Keratinocyte (primary cell): ENCODE measurements at regions not wholly inside any gene's neighbourhood (a gene's known extent, or its start where the extent isn't known, plus 50 kb on each side); places are given as distances from the start of the nearest gene placed in this dataset.

Experiments
- DNase-seq: peaks from one replicate; pipeline ENCODE4 v3.0.0-alpha.2; 2011; ENCODE audit warnings: low read depth, missing footprints, low spot score
- FAIRE-seq: peaks from 2 replicates; lab custom pipeline; 2011; peaks lifted over from hg19 to GRCh38; lab: Jason Lieb, UNC
- H2AFZ ChIP-seq: 2 replicates; pipeline ENCODE4 v1.6.0; 2012; ENCODE audit warnings: low read length, control low read depth, inconsistent platforms; ENCODE audit not compliant: control insufficient read depth
- H3K27ac ChIP-seq: 2 replicates; pipeline ENCODE4 v1.5.1; 2011; ENCODE audit warnings: low read length; ENCODE audit not compliant: control insufficient read depth, insufficient read depth
- H3K27me3 ChIP-seq: 3 replicates; pipeline ENCODE4 v1.6.0; 2011; ENCODE audit warnings: low read length; ENCODE audit not compliant: control insufficient read depth, insufficient read depth; ENCODE audit errors: extremely low read depth
- H3K36me3 ChIP-seq, 2 experiments: 2 replicates in 1 of 2; 3 replicates in 1 of 2; pipeline ENCODE4 v1.5.1; 2011; ENCODE audit warnings: low read length in 2 of 2, mild to moderate bottlenecking in 1 of 2; ENCODE audit not compliant: control insufficient read depth in 2 of 2, insufficient read depth in 2 of 2; ENCODE audit errors: extremely low read depth in 1 of 2
- H3K4me1 ChIP-seq: 3 replicates; pipeline ENCODE4 v1.5.1; 2011; ENCODE audit warnings: low read length; ENCODE audit not compliant: control insufficient read depth, insufficient read depth; ENCODE audit errors: extremely low read depth
- H3K4me2 ChIP-seq: 3 replicates; pipeline ENCODE4 v1.6.0; 2011; ENCODE audit warnings: low read depth, low read length; ENCODE audit not compliant: control insufficient read depth, insufficient read depth; ENCODE audit errors: extremely low read depth
- H3K4me3 ChIP-seq, 3 experiments: fragments of 200-600 bp in 1 of 3; sonication (generic) in 1 of 3; 2 replicates in 2 of 3; 3 replicates in 1 of 3; pipeline ENCODE4 v1.5.1; 2011 to 2016; ENCODE audit warnings: low read length in 3 of 3, mild to moderate bottlenecking in 3 of 3, control low read depth in 2 of 3, inconsistent platforms in 1 of 3, low read depth in 1 of 3, mixed read lengths in 1 of 3, mixed run types in 1 of 3, moderate library complexity in 1 of 3; ENCODE audit not compliant: control insufficient read depth in 2 of 3, insufficient read depth in 2 of 3; ENCODE audit errors: extremely low read depth in 1 of 3
- H3K79me2 ChIP-seq: 2 replicates; pipeline ENCODE4 v1.6.0; 2012; ENCODE audit warnings: low read length; ENCODE audit not compliant: control insufficient read depth, insufficient read depth
- H3K9ac ChIP-seq: 3 replicates; pipeline ENCODE4 v1.6.0; 2011; ENCODE audit warnings: low read length; ENCODE audit not compliant: control insufficient read depth, insufficient read depth; ENCODE audit errors: extremely low read depth
- H3K9me1 ChIP-seq: 3 replicates; pipeline ENCODE4 v1.6.0; 2011; ENCODE audit warnings: low read length; ENCODE audit not compliant: control insufficient read depth, insufficient read depth; ENCODE audit errors: extremely low read depth
- H3K9me3 ChIP-seq: 2 replicates; pipeline ENCODE4 v1.5.1; 2012; ENCODE audit warnings: low read depth, low read length; ENCODE audit not compliant: control insufficient read depth
- H4K20me1 ChIP-seq: 3 replicates; pipeline ENCODE4 v1.6.0; 2011; ENCODE audit warnings: low read length; ENCODE audit not compliant: control insufficient read depth, insufficient read depth; ENCODE audit errors: extremely low read depth
- EZH2 ChIP-seq: IDR thresholded peaks from one replicate; pipeline ENCODE4 v1.6.1; 2012; ENCODE audit warnings: inconsistent platforms, mild to moderate bottlenecking, low read length, moderate library complexity
- dilution Hi-C: fragments of 300-500 bp; cut with MboI; formaldehyde crosslinking; loops from one replicate; pipeline ENCODE4 v1.7.0; 2020; ENCODE audit warnings: low sequenced_read_pairs; ENCODE audit not compliant: extremely low pct_ligation_motif_present
- TF ChIP-seq, protein P1 (sequence below), 3 experiments: IDR thresholded peaks in 1 of 3; conservative IDR thresholded peaks in 1 of 3; optimal IDR thresholded peaks in 1 of 3; 2 replicates in 2 of 3; 3 replicates in 1 of 3; pipeline versions ENCODE3 to v1.5.1; 2011; ENCODE audit warnings: low read length in 3 of 3, mild to moderate bottlenecking in 3 of 3, moderate library complexity in 2 of 3, control low read depth in 1 of 3, inconsistent platforms in 1 of 3; ENCODE audit not compliant: insufficient read depth in 2 of 3; ENCODE audit errors: extremely low read depth in 1 of 3

DNA sequence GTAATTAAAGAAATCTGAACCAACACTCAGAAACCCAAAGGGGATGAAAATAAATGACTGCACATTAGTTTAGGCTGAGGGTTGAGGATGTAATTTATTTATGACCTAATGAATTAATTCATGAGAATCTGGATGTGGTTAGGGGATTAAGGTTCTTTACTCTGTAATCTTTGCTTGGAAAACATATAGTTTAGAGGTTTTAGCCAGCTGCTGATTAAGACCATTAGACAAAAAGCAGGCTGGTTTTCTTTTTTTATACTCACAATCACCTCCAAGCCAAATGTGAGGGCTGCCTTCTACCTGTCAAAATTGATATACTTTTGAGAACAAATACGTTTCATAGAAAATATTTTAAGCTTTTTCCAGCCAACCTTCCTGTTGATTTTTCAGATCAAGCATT lies 2705.8 kb downstream of the PCDH7 start:
- Histone ChIP-seq H3K79me2 (no peaks in the 10 kb centered on the region), H3K9ac (no peak overlapping the region), H2AFZ (no peak overlapping the region), H3K36me3 (no peaks in the 10 kb centered on the region), H3K9me3 (no peaks in the 10 kb centered on the region), H3K27me3 (no peaks in the 10 kb centered on the region), H3K27ac (no peak overlapping the region), H3K4me3 (no peak overlapping the region), H3K4me2 (no peak overlapping the region), H4K20me1 (no peaks in the 10 kb centered on the region), H3K4me1 (no peaks in the 10 kb centered on the region), H3K9me1 (no peaks in the 10 kb centered on the region)
- dilution Hi-C loops: no loop called here
- DNase-seq (no peak), FAIRE-seq (no peak)
- TF ChIP-seq EZH2: no peak
- TF ChIP-seq, protein P1, sequence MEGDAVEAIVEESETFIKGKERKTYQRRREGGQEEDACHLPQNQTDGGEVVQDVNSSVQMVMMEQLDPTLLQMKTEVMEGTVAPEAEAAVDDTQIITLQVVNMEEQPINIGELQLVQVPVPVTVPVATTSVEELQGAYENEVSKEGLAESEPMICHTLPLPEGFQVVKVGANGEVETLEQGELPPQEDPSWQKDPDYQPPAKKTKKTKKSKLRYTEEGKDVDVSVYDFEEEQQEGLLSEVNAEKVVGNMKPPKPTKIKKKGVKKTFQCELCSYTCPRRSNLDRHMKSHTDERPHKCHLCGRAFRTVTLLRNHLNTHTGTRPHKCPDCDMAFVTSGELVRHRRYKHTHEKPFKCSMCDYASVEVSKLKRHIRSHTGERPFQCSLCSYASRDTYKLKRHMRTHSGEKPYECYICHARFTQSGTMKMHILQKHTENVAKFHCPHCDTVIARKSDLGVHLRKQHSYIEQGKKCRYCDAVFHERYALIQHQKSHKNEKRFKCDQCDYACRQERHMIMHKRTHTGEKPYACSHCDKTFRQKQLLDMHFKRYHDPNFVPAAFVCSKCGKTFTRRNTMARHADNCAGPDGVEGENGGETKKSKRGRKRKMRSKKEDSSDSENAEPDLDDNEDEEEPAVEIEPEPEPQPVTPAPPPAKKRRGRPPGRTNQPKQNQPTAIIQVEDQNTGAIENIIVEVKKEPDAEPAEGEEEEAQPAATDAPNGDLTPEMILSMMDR (optimal IDR thresholded peaks at IDR 0.05 in 1 of 3, IDR thresholded peaks at IDR 0.05 in 1 of 3, conservative IDR thresholded peaks at IDR 0.05 in 1 of 3; ENCODE audit: extremely low read depth in 1 of 3, insufficient read depth in 2 of 3, low read length in 3 of 3): no peak

DNA sequence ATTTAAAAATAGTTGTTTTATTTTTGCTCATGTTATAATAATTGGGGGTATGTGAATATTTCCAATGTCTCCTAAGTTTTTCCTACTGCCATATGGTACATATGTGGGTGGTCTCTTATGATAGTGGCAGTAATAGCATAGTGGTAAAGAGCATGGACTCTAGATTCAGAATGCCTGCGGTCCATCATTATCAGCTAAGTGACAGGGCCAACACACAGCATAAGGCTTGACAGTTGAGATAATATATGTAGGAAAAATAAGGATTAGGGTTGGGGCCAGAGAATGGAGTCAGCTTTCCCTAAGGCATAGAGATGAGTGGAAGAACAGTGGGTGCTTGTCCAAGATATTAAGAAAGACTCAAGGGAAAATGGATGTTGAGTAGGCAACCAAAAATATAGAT lies 2707.5 kb downstream of the PCDH7 start:
- Histone ChIP-seq H3K9ac (no peak overlapping the region), H3K27ac (no peak overlapping the region), H3K4me2 (no peak overlapping the region), H3K4me3 (no peak overlapping the region), H2AFZ (no peak overlapping the region), H3K9me3 (no peaks in the 10 kb centered on the region), H3K36me3 (no peaks in the 10 kb centered on the region), H3K4me1 (no peaks in the 10 kb centered on the region), H3K27me3 (no peaks in the 10 kb centered on the region), H4K20me1 (no peaks in the 10 kb centered on the region), H3K9me1 (no peaks in the 10 kb centered on the region), H3K79me2 (no peaks in the 10 kb centered on the region)
- TF ChIP-seq EZH2: no peak
- TF ChIP-seq, protein P1 (optimal IDR thresholded peaks at IDR 0.05 in 1 of 3, IDR thresholded peaks at IDR 0.05 in 1 of 3, conservative IDR thresholded peaks at IDR 0.05 in 1 of 3; ENCODE audit: extremely low read depth in 1 of 3, insufficient read depth in 2 of 3, low read length in 3 of 3): no peak
- FAIRE-seq (no peak), DNase-seq (no peak)
- dilution Hi-C loops: no loop called here
